ENCODE measurements at regions not wholly inside any gene's neighbourhood (a gene's known extent, or its start where the extent isn't known, plus 50 kb on each side); places are given as distances from the start of the nearest gene placed in this dataset.

DNA sequence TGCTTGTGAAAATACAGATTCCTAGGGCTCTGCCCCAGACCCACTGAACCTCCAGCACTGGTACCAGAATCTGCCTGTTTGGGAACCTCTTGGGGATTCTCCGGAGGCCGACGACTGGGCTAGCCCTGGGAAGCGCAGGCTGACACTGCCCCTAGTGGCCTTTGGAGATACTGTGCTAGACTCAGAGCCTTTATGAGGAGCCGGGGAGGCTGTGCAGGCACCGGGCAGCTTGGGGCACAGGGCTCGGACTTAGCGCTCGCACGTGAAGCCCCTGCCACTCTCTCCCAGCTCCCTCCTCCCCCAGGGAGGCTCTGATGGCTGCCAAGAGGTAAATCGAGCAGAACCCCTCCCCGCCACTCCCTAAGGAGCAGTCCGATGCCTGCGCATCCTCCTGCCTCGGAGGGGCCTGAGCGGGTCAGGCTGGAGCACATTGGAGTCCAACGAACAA lies 144.6 kb upstream of the TNR start:
- TF ChIP-seq, protein P1, sequence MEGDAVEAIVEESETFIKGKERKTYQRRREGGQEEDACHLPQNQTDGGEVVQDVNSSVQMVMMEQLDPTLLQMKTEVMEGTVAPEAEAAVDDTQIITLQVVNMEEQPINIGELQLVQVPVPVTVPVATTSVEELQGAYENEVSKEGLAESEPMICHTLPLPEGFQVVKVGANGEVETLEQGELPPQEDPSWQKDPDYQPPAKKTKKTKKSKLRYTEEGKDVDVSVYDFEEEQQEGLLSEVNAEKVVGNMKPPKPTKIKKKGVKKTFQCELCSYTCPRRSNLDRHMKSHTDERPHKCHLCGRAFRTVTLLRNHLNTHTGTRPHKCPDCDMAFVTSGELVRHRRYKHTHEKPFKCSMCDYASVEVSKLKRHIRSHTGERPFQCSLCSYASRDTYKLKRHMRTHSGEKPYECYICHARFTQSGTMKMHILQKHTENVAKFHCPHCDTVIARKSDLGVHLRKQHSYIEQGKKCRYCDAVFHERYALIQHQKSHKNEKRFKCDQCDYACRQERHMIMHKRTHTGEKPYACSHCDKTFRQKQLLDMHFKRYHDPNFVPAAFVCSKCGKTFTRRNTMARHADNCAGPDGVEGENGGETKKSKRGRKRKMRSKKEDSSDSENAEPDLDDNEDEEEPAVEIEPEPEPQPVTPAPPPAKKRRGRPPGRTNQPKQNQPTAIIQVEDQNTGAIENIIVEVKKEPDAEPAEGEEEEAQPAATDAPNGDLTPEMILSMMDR (IDR thresholded peaks at IDR 0.05; ENCODE audit: low read depth, low read length), result peak; percentile 79
- H3K4me3 ChIP-seq (ENCODE audit: low read depth, low read length), result no peak overlapping the region

DNA sequence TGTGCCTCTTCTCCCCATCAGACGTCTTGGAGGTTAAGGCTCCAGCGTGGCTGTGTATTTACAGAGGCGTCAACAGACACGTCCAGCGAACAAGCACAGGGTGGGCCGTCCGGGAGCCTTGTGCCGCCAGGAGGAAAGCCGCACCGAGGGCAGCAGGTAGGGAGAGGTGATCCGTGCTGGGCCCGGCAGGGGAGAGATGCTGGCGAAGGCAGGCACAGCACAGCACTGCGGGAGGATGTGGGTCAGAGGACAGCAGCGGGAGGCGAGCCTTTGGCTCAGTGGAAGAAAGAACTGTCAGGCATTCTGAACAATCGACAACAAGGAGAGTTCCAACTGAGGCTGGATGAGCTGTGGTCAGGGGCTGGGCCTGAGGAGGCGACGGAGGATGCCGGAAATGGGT lies 144.1 kb upstream of the TNR start:
- H3K4me3 ChIP-seq (ENCODE audit: low read depth, low read length), result no peak overlapping the region

DNA sequence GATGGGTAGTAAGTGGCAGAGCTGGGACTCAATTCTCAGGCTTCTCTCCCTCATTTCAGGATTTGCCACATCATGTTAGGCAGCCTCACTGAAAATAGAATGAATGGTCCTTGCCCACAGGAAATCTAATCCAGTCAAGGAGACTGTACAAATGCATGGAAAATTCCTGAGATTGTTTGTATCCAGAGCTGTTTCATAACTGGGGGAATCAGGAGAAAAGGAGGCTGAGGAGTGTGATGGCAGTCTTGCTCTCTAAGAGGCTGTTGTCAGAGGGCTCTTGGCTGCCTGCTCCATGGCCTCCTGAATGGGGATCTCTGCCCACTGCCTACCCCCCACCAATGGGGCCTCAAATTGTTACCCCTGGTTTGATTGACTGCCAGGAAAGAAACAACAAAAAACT lies 141.9 kb upstream of the TNR start:
- no peak overlapping the region for H3K4me3 ChIP-seq (ENCODE audit: low read depth, low read length)
- TF ChIP-seq, protein P1 (IDR thresholded peaks at IDR 0.05; ENCODE audit: low read depth, low read length), result no peak

More for the DNA sequence above, 144.1 kb upstream of the TNR start:
- TF ChIP-seq, protein P1 (IDR thresholded peaks at IDR 0.05; ENCODE audit: low read depth, low read length), result no peak

DNA sequence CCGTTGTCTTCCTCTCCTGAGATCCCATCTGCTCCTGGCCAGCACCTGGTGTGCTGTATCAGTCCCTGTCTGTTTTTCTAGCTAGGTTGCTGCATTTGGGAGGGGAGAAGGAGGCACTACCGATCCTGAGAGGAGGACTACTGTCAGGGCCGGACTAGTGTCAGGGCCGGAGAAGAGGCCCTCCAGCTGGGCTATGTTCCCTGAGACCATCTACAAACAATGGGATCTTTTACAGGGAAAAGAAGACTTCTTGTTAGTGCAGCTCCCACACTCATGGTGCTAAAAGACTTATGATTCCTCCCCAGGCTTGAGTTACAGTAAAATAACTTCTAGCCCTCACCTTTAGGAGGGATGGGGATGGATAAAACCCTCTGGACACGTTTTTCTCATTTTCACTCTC lies 141.0 kb upstream of the TNR start:
- TF ChIP-seq, protein P1 (IDR thresholded peaks at IDR 0.05; ENCODE audit: low read depth, low read length), result no peak
- H3K4me3 ChIP-seq (ENCODE audit: low read depth, low read length), result no peak overlapping the region

DNA sequence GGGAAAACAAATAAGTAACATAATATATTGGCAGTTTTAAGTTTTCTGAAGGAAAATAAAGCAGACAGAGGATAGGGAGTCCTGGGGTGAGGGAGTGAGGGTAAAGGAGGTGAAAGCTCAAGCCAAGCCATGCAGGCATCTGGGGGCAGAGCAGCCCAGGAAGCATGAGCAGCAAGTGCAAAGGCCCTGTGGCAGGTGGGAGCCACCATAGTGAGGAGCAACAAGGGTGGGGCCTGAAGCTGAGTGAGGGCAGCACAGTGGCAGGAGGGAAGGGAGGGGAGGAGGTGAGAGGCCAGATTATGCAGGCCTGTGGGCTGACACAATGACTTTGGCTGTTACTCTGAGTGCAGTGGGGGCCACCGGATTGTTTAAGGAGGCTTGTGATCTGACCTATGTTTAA lies 138.8 kb upstream of the TNR start:
- TF ChIP-seq, protein P1 (IDR thresholded peaks at IDR 0.05; ENCODE audit: low read depth, low read length), result no peak
- H3K4me3 ChIP-seq (ENCODE audit: low read depth, low read length), result no peak overlapping the region

DNA sequence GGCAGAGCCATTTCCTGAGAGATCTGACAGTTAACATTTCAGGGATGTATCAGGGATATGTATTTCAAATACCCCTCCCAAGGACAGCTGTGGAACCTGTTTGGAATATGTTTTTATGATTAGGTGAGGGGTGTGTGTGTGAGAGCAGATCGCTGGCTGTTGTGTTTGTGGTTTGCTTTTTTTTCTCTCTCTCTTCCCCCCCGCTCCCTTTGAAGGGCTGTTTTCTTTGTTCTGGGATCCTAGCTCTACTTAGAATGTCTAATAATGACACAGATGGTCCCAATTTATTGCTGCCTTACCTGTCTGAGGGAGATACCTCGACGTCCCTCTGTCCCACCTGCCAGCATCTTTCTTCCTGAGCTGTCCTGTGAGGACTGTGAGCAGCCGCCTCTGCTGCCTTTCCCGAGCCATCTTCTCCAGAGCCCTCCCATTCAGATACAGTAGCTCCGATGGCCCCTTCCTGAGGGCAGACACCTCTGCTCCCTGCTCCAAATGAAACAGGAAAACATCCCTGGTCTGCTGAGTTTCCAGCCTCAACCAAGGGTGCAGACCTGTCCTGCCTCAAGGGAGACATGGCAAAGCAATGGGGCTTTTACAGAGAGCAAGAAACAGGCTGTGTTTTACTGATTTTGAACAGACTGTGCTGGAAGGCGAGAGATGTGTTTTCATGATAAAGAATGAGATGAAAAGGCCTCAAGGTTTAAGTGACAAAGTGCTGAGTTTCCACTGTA lies 138.0 kb upstream of the TNR start:
- no peak overlapping the region for H3K4me3 ChIP-seq (ENCODE audit: low read depth, low read length)
- TF ChIP-seq, protein P1 (IDR thresholded peaks at IDR 0.05; ENCODE audit: low read depth, low read length), result no peak

DNA sequence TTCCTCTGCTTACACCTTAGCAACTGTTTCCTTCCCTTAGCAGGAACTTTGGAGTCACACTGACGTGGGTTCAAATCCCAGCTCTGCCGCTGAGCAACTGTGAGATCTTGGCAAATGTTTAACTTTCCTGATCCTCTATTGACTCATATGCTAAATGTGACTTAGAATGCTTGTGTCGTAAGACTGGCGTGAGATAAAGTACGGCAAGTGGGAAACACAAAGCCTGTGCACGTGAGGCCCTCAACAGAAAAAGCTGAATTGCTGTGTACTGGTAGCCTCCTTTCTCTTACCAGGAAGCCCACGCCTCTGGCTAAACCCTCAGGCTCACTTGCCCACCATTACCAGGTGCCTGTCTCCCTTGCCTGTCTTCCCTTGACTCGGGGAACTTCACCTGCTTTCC lies 135.4 kb upstream of the TNR start:
- TF ChIP-seq, protein P1 (IDR thresholded peaks at IDR 0.05; ENCODE audit: low read depth, low read length), result no peak
- H3K4me3 ChIP-seq (ENCODE audit: low read depth, low read length), result no peak overlapping the region
